Smooth muscle cell (in vitro differentiated cells): ENCODE measurements at regions not wholly inside any gene's neighbourhood (a gene's known extent, or its start where the extent isn't known, plus 50 kb on each side); places are given as distances from the start of the nearest gene placed in this dataset.

ENCODE experiments used
- DNase-seq: peaks from one replicate; lab custom pipeline; 2025; ENCODE audit not compliant: unreplicated experiment; lab: John Stamatoyannopoulos, UW
- H2AFZ ChIP-seq: fragments of 200-600 bp; sonication (generic); 2 replicates; pipeline ENCODE4 v1.6.0; 2016; ENCODE audit warnings: antibody characterized with exemption, low read depth, mild to moderate bottlenecking
- H3F3A ChIP-seq: fragments of 200-600 bp; sonication (generic); 2 replicates; pipeline ENCODE4 v1.6.0; 2017; ENCODE audit warnings: antibody characterized with exemption, low read depth
- H3K27ac ChIP-seq: fragments of 200-600 bp; sonication (generic); 2 replicates; pipeline ENCODE4 v1.5.1; 2016; ENCODE audit warnings: low read depth, mild to moderate bottlenecking
- H3K27me3 ChIP-seq: fragments of 200-600 bp; sonication (generic); 2 replicates; pipeline ENCODE4 v1.6.1; 2016; ENCODE audit warnings: low read depth, mild to moderate bottlenecking
- H3K36me3 ChIP-seq: fragments of 200-600 bp; sonication (generic); 2 replicates; pipeline ENCODE4 v1.5.1; 2016; ENCODE audit warnings: low read depth
- H3K4me1 ChIP-seq: fragments of 200-600 bp; sonication (generic); 2 replicates; pipeline ENCODE4 v1.5.1; 2016; ENCODE audit warnings: low read depth
- H3K4me2 ChIP-seq: fragments of 200-600 bp; sonication (generic); 2 replicates; pipeline ENCODE4 v1.6.0; 2016; ENCODE audit warnings: mild to moderate bottlenecking
- H3K4me3 ChIP-seq: fragments of 200-600 bp; sonication (generic); 2 replicates; pipeline ENCODE4 v1.5.1; 2016; ENCODE audit warnings: mild to moderate bottlenecking
- H3K79me2 ChIP-seq: fragments of 200-600 bp; sonication (generic); 2 replicates; pipeline ENCODE4 v1.6.0; 2016; ENCODE audit warnings: low read depth, mild to moderate bottlenecking
- H3K9ac ChIP-seq: fragments of 200-600 bp; sonication (generic); 2 replicates; pipeline ENCODE4 v1.6.0; 2016; ENCODE audit warnings: low read depth
- H3K9me3 ChIP-seq: fragments of 200-600 bp; sonication (generic); replicated peaks from 2 replicates; pipeline ENCODE4 v1.5.1; 2016; ENCODE audit warnings: low read depth
- H4K20me1 ChIP-seq: fragments of 200-600 bp; sonication (generic); 2 replicates; pipeline ENCODE4 v1.6.0; 2016; ENCODE audit warnings: low read depth
- WGBS: methylation state at CpG from one replicate; pipeline ENCODE4 v1.1.7; 2016; ENCODE audit warnings: low lambda C conversion rate; 5-methylcytosine and 5-hydroxymethylcytosine counted together
- TF ChIP-seq, protein P1 (sequence below): fragments of 200-600 bp; sonication (generic); IDR thresholded peaks from 2 replicates; pipeline ENCODE4 v1.5.1; 2017; ENCODE audit warnings: borderline replicate concordance, mild to moderate bottlenecking, antibody characterized with exemption; ENCODE audit not compliant: insufficient read depth, poor library complexity, severe bottlenecking

DNA sequence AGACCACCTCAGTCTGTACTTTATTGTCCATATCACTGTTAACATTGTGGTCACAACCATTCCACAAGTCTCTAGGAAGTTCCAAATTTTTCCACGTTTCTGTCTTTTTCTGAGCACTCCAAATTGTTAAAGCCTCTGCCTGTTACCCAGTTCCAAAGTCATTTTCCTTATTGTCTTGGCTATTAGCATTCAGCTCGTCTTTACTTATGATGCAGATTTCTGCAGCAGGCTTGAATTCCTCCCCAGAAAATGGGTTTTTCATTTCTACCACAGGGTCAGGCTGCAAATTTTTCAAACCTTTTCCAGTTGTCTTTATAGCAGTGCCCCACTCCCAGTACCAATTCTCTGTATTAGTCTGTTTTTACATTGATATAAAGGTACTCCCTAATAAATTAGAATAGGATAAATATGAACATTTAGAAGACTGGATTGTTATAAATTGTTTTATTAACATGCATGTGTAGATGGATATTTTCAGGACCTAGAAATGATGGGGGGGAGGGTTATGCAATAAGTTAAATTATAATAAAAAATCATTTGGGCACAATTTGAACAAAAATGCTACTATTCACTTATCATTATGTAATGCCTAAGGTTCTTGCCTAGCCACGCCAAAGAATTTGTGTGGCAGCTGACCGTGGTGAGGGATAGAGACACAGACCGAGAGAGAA is 595.3 kb upstream of the ADGRB3 start:
- Histone ChIP-seq H3K4me3 (peak overlapping the region; percentile 41), H3K9ac (peak overlapping the region; percentile 1), H3K27me3 (no peaks in the 10 kb centered on the region), H3K79me2 (no peaks in the 10 kb centered on the region), H3K9me3 (no peaks in the 10 kb centered on the region), H3F3A (no peaks in the 10 kb centered on the region), H2AFZ (peak overlapping the region; percentile 75), H4K20me1 (no peaks in the 10 kb centered on the region), H3K4me1 (no peaks in the 10 kb centered on the region), H3K4me2 (peak overlapping the region; percentile 78), H3K36me3 (no peaks in the 10 kb centered on the region), H3K27ac (no peak overlapping the region)
- WGBS, result 8% methylated on average over 5 of the region's 5 CpGs
- TF ChIP-seq, protein P1, sequence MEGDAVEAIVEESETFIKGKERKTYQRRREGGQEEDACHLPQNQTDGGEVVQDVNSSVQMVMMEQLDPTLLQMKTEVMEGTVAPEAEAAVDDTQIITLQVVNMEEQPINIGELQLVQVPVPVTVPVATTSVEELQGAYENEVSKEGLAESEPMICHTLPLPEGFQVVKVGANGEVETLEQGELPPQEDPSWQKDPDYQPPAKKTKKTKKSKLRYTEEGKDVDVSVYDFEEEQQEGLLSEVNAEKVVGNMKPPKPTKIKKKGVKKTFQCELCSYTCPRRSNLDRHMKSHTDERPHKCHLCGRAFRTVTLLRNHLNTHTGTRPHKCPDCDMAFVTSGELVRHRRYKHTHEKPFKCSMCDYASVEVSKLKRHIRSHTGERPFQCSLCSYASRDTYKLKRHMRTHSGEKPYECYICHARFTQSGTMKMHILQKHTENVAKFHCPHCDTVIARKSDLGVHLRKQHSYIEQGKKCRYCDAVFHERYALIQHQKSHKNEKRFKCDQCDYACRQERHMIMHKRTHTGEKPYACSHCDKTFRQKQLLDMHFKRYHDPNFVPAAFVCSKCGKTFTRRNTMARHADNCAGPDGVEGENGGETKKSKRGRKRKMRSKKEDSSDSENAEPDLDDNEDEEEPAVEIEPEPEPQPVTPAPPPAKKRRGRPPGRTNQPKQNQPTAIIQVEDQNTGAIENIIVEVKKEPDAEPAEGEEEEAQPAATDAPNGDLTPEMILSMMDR, result no peak
- no peak for DNase-seq

DNA sequence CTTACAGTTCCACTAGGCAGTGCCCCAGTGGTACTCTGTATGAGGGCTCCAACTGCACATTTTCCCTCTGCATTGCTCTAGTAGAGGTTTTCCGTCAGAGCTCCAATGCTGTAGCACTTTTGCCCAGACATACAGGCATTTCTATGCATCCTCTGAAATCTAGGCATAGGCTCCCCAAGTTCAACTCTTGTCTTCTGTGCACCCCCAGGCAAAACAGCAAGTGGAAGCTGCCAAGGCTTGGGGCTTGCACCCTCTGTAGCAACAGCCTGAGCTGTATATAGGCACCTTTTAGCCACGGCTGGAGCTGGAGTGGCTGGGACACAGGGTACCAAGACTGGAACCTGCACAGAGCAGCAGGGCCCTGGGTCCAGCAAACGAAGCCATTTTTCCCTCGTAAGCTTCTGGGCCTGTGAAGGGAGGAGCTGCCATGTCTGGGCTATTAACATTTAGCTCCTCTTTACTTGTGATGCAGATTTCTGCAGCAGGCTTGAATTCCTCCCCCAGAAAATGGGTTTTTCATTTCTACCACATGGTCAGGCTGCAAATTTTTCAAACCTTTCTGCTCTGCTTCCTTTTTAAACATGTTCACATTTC is 596.2 kb upstream of the ADGRB3 start:
- H3K79me2 ChIP-seq, result no peaks in the 10 kb centered on the region
- no peaks in the 10 kb centered on the region for H3K9me3 ChIP-seq
- TF ChIP-seq, protein P1, result no peak
- 61% methylated on average over 4 of the region's 4 CpGs for WGBS
- no peak overlapping the region for H3K9ac ChIP-seq
- H3K36me3 ChIP-seq, result no peaks in the 10 kb centered on the region
- no peaks in the 10 kb centered on the region for H3K4me1 ChIP-seq
- DNase-seq, result no peak
- no peak overlapping the region for H2AFZ ChIP-seq
- H3K4me3 ChIP-seq, result no peak overlapping the region
- H3K27me3 ChIP-seq, result no peaks in the 10 kb centered on the region
- no peaks in the 10 kb centered on the region for H3F3A ChIP-seq
- H4K20me1 ChIP-seq, result no peaks in the 10 kb centered on the region
- no peak overlapping the region for H3K4me2 ChIP-seq
- H3K27ac ChIP-seq, result no peak overlapping the region

DNA sequence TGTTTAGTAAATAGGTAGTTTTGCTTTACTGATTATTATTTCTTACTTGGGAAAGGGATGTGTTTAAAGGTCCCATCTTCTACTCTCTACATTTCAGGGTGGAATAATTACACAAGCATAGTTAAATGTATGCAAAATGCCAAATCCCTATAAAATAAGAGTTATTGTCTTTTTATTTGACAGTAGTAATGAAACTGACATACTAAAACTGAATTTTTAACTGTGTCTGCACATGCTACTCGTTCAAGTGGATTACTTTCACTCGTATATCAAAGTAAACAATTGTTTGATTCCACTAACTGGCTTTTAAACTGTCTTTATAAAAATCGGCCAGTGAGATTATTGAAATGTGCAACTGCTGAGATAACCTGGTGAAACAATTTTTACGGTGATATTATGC is 602.9 kb upstream of the ADGRB3 start:
- Histone ChIP-seq H3K4me2 (no peak overlapping the region), H3F3A (no peaks in the 10 kb centered on the region), H3K27ac (no peak overlapping the region), H3K4me3 (no peak overlapping the region), H3K9me3 (no peaks in the 10 kb centered on the region), H3K27me3 (no peaks in the 10 kb centered on the region), H3K79me2 (no peaks in the 10 kb centered on the region), H3K4me1 (no peaks in the 10 kb centered on the region), H3K9ac (no peak overlapping the region), H4K20me1 (no peaks in the 10 kb centered on the region), H3K36me3 (no peaks in the 10 kb centered on the region), H2AFZ (no peak overlapping the region)
- TF ChIP-seq, protein P1, result no peak
- WGBS, result 89% methylated on average over 4 of the region's 4 CpGs
- no peak for DNase-seq

DNA sequence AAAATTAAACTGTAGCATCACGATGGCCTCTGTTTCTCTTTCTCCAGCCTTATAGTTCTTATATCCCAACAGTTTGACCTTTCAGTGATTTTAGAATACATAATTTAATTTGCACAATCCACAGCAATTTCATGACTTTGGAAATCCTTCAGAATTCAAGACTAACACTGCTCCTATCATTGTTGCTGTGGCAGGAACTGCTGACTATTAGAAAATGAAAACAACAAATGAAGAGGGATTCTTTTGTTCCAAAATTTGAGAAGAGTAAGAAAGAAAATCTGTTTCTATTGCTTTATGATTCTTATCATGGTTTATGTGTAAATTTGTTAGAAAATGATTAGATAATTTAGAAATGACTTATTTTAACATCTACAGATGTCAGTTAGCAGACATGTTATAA is 604.0 kb upstream of the ADGRB3 start:
- WGBS, result 93% methylated on average over 1 of the region's 1 CpG
- Histone ChIP-seq H3K36me3 (no peaks in the 10 kb centered on the region), H3K4me1 (no peaks in the 10 kb centered on the region), H3K9ac (no peak overlapping the region), H3K9me3 (no peaks in the 10 kb centered on the region), H3K4me2 (no peak overlapping the region), H3K4me3 (no peak overlapping the region), H3F3A (no peaks in the 10 kb centered on the region), H3K27ac (no peak overlapping the region), H3K79me2 (no peaks in the 10 kb centered on the region), H2AFZ (no peak overlapping the region), H3K27me3 (no peaks in the 10 kb centered on the region), H4K20me1 (no peaks in the 10 kb centered on the region)
- no peak for DNase-seq
- TF ChIP-seq, protein P1, result no peak
